IMR-90 (cell line): ENCODE measurements at regions not wholly inside any gene's neighbourhood (a gene's known extent, or its start where the extent isn't known, plus 50 kb on each side); places are given as distances from the start of the nearest gene placed in this dataset.

Experiments
- ATAC-seq: fragments of 200-7000 bp; cut with Tn5 transposase; 2 replicates; pipeline ENCODE4 v1.9.1; 2020; ENCODE audit warnings: low read depth, mild to moderate bottlenecking, moderate library complexity
- BruUV-seq: library from RNA; stranded (reverse); fragments of 400-500 nt; replicated peaks from 2 replicates; lab custom pipeline; 2021; lab: Mats Ljungman, UMichigan
- CTCF ChIA-PET: fragments of 300-600 bp; formaldehyde crosslinking; extraction: SDS; loops from one replicate; lab custom pipeline; 2021; ENCODE audit warnings: antibody characterized with exemption; lab: Yijun Ruan, JAX
- POLR2A ChIA-PET: fragments of 300-600 bp; sonication (Branson Sonifier 250); formaldehyde crosslinking; loops from one replicate; lab custom pipeline; 2022; ENCODE audit warnings: antibody characterized with exemption; ENCODE audit not compliant: unreplicated experiment; lab: Charles Lee
- DNase-seq: peaks from one replicate; pipeline ENCODE4 v3.0.0; 2013
- H2AFZ ChIP-seq: replicated peaks from 2 replicates; pipeline ENCODE3; 2013; ENCODE audit warnings: low read length, mild to moderate bottlenecking; ENCODE audit not compliant: poor library complexity
- H2AK5ac ChIP-seq: 2 replicates; pipeline ENCODE4 v1.6.1; 2013; ENCODE audit warnings: low read depth, low read length, inconsistent platforms
- H2AK9ac ChIP-seq: replicated peaks from 2 replicates; pipeline ENCODE3; 2013; ENCODE audit warnings: mild to moderate bottlenecking, low read depth, low read length, moderate library complexity; ENCODE audit not compliant: poor library complexity
- H2BK120ac ChIP-seq: 2 replicates; pipeline ENCODE4 v1.6.1; 2013; ENCODE audit warnings: low read depth, low read length, inconsistent platforms
- H2BK15ac ChIP-seq: 3 replicates; pipeline ENCODE4 v1.6.1; 2013; ENCODE audit warnings: low read depth, low read length, inconsistent platforms
- H2BK20ac ChIP-seq: 2 replicates; pipeline ENCODE4 v1.6.1; 2013; ENCODE audit warnings: low read depth, mild to moderate bottlenecking, inconsistent platforms, low read length, moderate library complexity
- H2BK5ac ChIP-seq: 2 replicates; pipeline ENCODE4 v1.6.1; 2013; ENCODE audit warnings: mild to moderate bottlenecking, low read depth, low read length, inconsistent platforms; ENCODE audit not compliant: poor library complexity, severe bottlenecking
- H3K14ac ChIP-seq: replicated peaks from 2 replicates; pipeline ENCODE4 v1.6.1; 2013; ENCODE audit warnings: low read depth, low read length, inconsistent platforms
- H3K18ac ChIP-seq: 2 replicates; pipeline ENCODE4 v1.6.1; 2013; ENCODE audit warnings: low read depth, low read length, control low read depth
- H3K23ac ChIP-seq: 2 replicates; pipeline ENCODE4 v1.6.1; 2013; ENCODE audit warnings: low read depth, low read length, inconsistent platforms
- H3K27ac ChIP-seq: 2 replicates; pipeline ENCODE4 v1.5.1; 2013; ENCODE audit warnings: mild to moderate bottlenecking, control low read depth, low read length; ENCODE audit not compliant: insufficient read depth
- H3K27me3 ChIP-seq: 2 replicates; pipeline ENCODE4 v1.6.1; 2013; ENCODE audit warnings: low read length; ENCODE audit not compliant: control insufficient read depth, insufficient read depth
- H3K36me3 ChIP-seq: 2 replicates; pipeline ENCODE4 v1.6.1; 2013; ENCODE audit warnings: low read length, mixed read lengths; ENCODE audit not compliant: control insufficient read depth, insufficient read depth
- H3K4ac ChIP-seq: 2 replicates; pipeline ENCODE4 v1.6.1; 2013; ENCODE audit warnings: low read depth, low read length, inconsistent platforms
- H3K4me1 ChIP-seq: 2 replicates; pipeline ENCODE4 v1.6.1; 2013; ENCODE audit warnings: low read length, mixed read lengths; ENCODE audit not compliant: control insufficient read depth, insufficient read depth
- H3K4me2 ChIP-seq: 2 replicates; pipeline ENCODE4 v1.6.1; 2013; ENCODE audit warnings: low read depth, mild to moderate bottlenecking, control low read depth, low read length, moderate library complexity
- H3K4me3 ChIP-seq: 2 replicates; pipeline ENCODE4 v1.5.1; 2013; ENCODE audit warnings: low read depth, mild to moderate bottlenecking, control low read depth, low read length, moderate library complexity; ENCODE audit not compliant: insufficient read depth
- H3K56ac ChIP-seq: 2 replicates; pipeline ENCODE4 v1.6.1; 2013; ENCODE audit warnings: low read length, inconsistent platforms; ENCODE audit not compliant: insufficient read depth; ENCODE audit errors: extremely low read depth
- H3K79me1 ChIP-seq, 2 experiments: 2 replicates each; pipeline ENCODE4 v1.6.1; 2013; ENCODE audit warnings: low read length in 2 of 2, inconsistent platforms in 1 of 2, low read depth in 1 of 2
- H3K9ac ChIP-seq: 2 replicates; pipeline ENCODE4 v1.6.1; 2013; ENCODE audit warnings: low read depth, low read length, control low read depth
- H3K9me1 ChIP-seq: 2 replicates; pipeline ENCODE4 v1.6.1; 2013; ENCODE audit warnings: low read length, inconsistent platforms; ENCODE audit not compliant: insufficient read depth
- H3K9me3 ChIP-seq: 2 replicates; pipeline ENCODE4 v1.6.1; 2013; ENCODE audit warnings: low read length; ENCODE audit not compliant: control insufficient read depth, insufficient read depth
- H4K20me1 ChIP-seq: 2 replicates; pipeline ENCODE4 v1.6.1; 2013; ENCODE audit warnings: low read length, inconsistent platforms; ENCODE audit not compliant: insufficient read depth
- H4K5ac ChIP-seq: 2 replicates; pipeline ENCODE4 v1.6.1; 2013; ENCODE audit warnings: mild to moderate bottlenecking, low read depth, low read length, control low read depth
- H4K8ac ChIP-seq, 2 experiments: 2 replicates each; pipeline ENCODE4 v1.6.1; 2013; ENCODE audit warnings: low read depth in 2 of 2, low read length in 2 of 2, control low read depth in 1 of 2, inconsistent platforms in 1 of 2
- H4K91ac ChIP-seq: 2 replicates; pipeline ENCODE4 v1.6.1; 2013; ENCODE audit warnings: low read depth, low read length, inconsistent platforms; ENCODE audit not compliant: insufficient read depth
- BHLHE40 ChIP-seq: fragments of 150-350 bp; IDR thresholded peaks from 2 replicates; pipeline ENCODE4 v1.6.1; 2016; ENCODE audit warnings: mild to moderate bottlenecking, low read depth, low read length
- MAFK ChIP-seq: IDR thresholded peaks from 2 replicates; pipeline ENCODE4 v1.6.1; 2012; ENCODE audit warnings: low read depth, low read length, improper control_type of control experiment
- MAZ ChIP-seq: IDR thresholded peaks from 2 replicates; pipeline ENCODE4 v1.6.1; 2012; ENCODE audit warnings: low read depth, mild to moderate bottlenecking, low read length, improper control_type of control experiment, moderate library complexity, borderline replicate concordance
- MXI1 ChIP-seq: IDR thresholded peaks from 2 replicates; pipeline ENCODE4 v1.6.1; 2012; ENCODE audit warnings: low read depth, mild to moderate bottlenecking, low read length, moderate library complexity, borderline replicate concordance
- NFE2L2 ChIP-seq: fragments of 150-350 bp; IDR thresholded peaks from 2 replicates; pipeline ENCODE4 v1.6.1; 2016; ENCODE audit warnings: low read depth, mild to moderate bottlenecking, low read length
- RAD21 ChIP-seq: IDR thresholded peaks from 2 replicates; pipeline ENCODE4 v1.6.1; 2012; ENCODE audit warnings: low read length, improper control_type of control experiment
- RCOR1 ChIP-seq: IDR thresholded peaks from 2 replicates; pipeline ENCODE4 v1.6.1; 2012; ENCODE audit warnings: mild to moderate bottlenecking, low read length, improper control_type of control experiment; ENCODE audit not compliant: insufficient replicate concordance
- WGBS, 2 experiments: methylation state at CpG; one replicate each; pipeline versions ENCODE4 v1.1.5 to v1.1.7; 2013; ENCODE audit warnings: missing lambda C conversion rate in 2 of 2; ENCODE audit not compliant: insufficient read length in 1 of 2; ENCODE audit errors: extremely low coverage in 2 of 2; 5-methylcytosine and 5-hydroxymethylcytosine counted together
- dilution Hi-C: fragments of 300-500 bp; cut with HindIII; formaldehyde crosslinking; loops from one replicate; pipeline ENCODE4 v1.14.3; 2018; ENCODE audit warnings: low sequenced_read_pairs; ENCODE audit not compliant: unreplicated experiment
- in situ Hi-C: fragments of 300-500 bp; cut with MboI; formaldehyde crosslinking; loops from 3 replicates; pipeline ENCODE4 v1.14.3; 2019; ENCODE audit warnings: low sequenced_read_pairs, inconsistent platforms, mixed read lengths
- intact Hi-C: fragments of 100-400 bp; cut with micrococcal nuclease; formaldehyde crosslinking; loops from 2 replicates; pipeline ENCODE4 v1.10.0; 2022
- TF ChIP-seq, protein P1 (sequence below): conservative IDR thresholded peaks from 2 replicates; pipeline ENCODE4 v1.5.1; 2012; ENCODE audit warnings: mild to moderate bottlenecking, low read depth, low read length, improper control_type of control experiment

GRCh38 chr5:23385036-23385435 is 122.4 kb upstream of the PRDM9 start:
- H2BK5ac ChIP-seq, result no peak overlapping the region
- H3K4ac ChIP-seq, result no peak overlapping the region
- DNase-seq (no peak), ATAC-seq (no peak)
- H2AK9ac ChIP-seq, result no peak overlapping the region
- H3K4me2 ChIP-seq, result no peak overlapping the region
- WGBS, 2 experiments, result no CpG with 5 or more reads among the region's 1 CpG
- no peak overlapping the region for H3K14ac ChIP-seq
- dilution Hi-C loops (no loop called here), intact Hi-C loops (no loop called here), in situ Hi-C loops (no loop called here)
- no peak overlapping the region for H2BK120ac ChIP-seq
- no peaks in the 10 kb centered on the region for H3K4me1 ChIP-seq
- no peak overlapping the region for H3K23ac ChIP-seq
- no peak overlapping the region for H3K4me3 ChIP-seq
- CTCF ChIA-PET, result no interaction called here
- H2BK20ac ChIP-seq, result no peak overlapping the region
- no peaks in the 10 kb centered on the region for H3K79me1 ChIP-seq
- no peak overlapping the region for H3K18ac ChIP-seq
- no peak overlapping the region for H3K27ac ChIP-seq
- TF ChIP-seq MAZ (no peak), RCOR1 (no peak), MAFK (no peak), MXI1 (no peak), NFE2L2 (no peak), RAD21 (no peak), BHLHE40 (no peak)
- TF ChIP-seq, protein P1, sequence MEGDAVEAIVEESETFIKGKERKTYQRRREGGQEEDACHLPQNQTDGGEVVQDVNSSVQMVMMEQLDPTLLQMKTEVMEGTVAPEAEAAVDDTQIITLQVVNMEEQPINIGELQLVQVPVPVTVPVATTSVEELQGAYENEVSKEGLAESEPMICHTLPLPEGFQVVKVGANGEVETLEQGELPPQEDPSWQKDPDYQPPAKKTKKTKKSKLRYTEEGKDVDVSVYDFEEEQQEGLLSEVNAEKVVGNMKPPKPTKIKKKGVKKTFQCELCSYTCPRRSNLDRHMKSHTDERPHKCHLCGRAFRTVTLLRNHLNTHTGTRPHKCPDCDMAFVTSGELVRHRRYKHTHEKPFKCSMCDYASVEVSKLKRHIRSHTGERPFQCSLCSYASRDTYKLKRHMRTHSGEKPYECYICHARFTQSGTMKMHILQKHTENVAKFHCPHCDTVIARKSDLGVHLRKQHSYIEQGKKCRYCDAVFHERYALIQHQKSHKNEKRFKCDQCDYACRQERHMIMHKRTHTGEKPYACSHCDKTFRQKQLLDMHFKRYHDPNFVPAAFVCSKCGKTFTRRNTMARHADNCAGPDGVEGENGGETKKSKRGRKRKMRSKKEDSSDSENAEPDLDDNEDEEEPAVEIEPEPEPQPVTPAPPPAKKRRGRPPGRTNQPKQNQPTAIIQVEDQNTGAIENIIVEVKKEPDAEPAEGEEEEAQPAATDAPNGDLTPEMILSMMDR, result no peak
- H4K20me1 ChIP-seq, result no peaks in the 10 kb centered on the region
- no peaks in the 10 kb centered on the region for H3K9me1 ChIP-seq
- no peaks in the 10 kb centered on the region for H3K27me3 ChIP-seq
- no peak overlapping the region for H2AFZ ChIP-seq
- POLR2A ChIA-PET, result no interaction called here
- H3K36me3 ChIP-seq, result no peaks in the 10 kb centered on the region
- no peak overlapping the region for H2AK5ac ChIP-seq
- H3K9ac ChIP-seq, result no peak overlapping the region
- no peak overlapping the region for H4K91ac ChIP-seq
- no peak overlapping the region for H4K5ac ChIP-seq
- H2BK15ac ChIP-seq, result no peak overlapping the region
- no peak overlapping the region for H4K8ac ChIP-seq
- H3K56ac ChIP-seq, result no peak overlapping the region
- H3K9me3 ChIP-seq, result peaks cover 1% of the 10 kb centered on the region; the same call in 1 of the 2 replicates
- no TSS peak for BruUV-seq
